ENCODE measurements at regions not wholly inside any gene's neighbourhood (a gene's known extent, or its start where the extent isn't known, plus 50 kb on each side); places are given as distances from the start of the nearest gene placed in this dataset.

- TF ChIP-seq CTCF (conservative IDR thresholded peaks at IDR 0.05 in 1 of 2, IDR thresholded peaks at IDR 0.05 in 1 of 2; ENCODE audit: extremely low read depth in 1 of 2, insufficient read depth in 1 of 2, low read depth in 1 of 2, low read length in 2 of 2) (no peak), EZH2 (IDR thresholded peaks at IDR 0.05; ENCODE audit: borderline replicate concordance, low read length) (no peak)
Observed at GRCh38 chr1:164977561-164977960, 379.0 kb downstream of the LMX1A start.

Measured in mammary epithelial cell (primary cell).